CD1c-positive myeloid dendritic cell (primary cell): ENCODE measurements at regions not wholly inside any gene's neighbourhood (a gene's known extent, or its start where the extent isn't known, plus 50 kb on each side); places are given as distances from the start of the nearest gene placed in this dataset.
"Not testable (repeated sequence)": the region's sequence is repeated elsewhere in the genome, so short reads cannot be mapped to it uniquely, and the experiment has no call there.

Source experiments
- DNase-seq: peaks from one replicate; pipeline ENCODE4 v3.0.0-alpha.2; 2016; ENCODE audit errors: extremely low spot score

- not testable (repeated sequence) for DNase-seq
Observed at GRCh38 chr11:115610234-115610633, 106.0 kb upstream of the CADM1 start.

- no peak for DNase-seq
Observed at GRCh38 chr11:115608976-115609375, 104.8 kb upstream of the CADM1 start.

- DNase-seq, result no peak
Observed at GRCh38 chr11:115607621-115608221, 103.5 kb upstream of the CADM1 start.

DNA sequence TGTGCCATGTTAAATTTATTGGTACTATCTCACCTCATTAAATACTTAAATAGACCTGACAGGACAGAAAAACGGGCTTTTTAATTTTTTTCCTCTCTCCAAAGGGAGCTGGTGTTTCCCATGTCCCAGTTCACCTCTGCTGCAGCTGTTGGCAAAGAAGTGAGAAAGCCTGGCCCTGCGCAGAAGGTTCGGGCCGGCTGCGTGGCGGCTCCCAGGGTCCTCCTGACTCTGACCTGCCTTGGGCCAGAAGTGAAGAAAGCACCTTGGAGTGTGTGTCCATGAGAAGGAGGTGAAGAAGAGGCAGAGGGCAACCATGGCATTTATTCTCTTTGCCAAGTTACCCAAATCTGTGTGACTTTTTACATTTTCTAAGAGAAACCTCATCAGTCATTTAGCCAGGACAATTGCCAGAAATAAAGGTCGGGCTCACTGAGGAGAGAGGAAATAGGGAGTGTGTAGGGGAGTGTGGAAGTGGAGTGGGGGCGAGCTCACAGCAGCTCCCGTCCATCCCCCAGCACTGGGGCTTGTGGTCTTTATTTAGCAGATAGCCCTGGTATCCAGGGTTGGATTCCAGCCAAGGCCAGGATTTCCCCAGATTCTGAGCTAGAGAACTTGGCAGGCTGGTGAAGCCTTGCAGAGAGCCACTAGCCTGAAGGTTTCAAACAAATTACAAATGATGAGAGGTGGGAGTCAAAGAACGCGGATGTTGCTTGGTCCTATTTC lies 102.4 kb upstream of the CADM1 start:
- DNase-seq, result no peak

DNA sequence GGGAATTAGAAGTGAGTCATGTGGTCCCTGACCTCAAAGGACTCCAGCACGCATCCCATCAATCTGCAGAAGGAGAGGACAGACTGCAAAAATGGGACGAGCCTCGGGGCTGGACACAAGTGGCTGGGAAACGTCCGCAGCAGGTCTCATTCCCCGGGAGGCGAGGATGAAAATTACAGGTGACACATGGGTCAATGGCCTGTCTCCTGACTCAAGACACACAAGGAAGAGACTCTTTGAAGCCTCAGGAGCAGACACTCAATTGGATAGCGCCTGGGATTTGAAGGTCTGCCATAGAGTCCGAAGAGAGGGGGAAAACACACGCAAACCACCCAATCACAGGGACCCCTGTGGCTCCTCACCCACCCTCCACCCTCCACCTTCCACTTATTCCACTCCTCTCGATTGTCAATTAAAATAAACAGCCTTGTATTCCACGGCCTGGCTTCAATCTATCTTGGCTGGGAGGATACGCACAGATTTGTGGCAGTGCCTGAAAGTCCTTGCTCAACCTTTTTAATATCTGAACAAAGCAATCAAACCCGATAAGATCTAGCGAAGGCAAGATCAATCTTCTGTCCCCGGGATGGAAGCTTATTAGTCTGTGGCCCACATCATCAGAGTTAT lies 101.8 kb upstream of the CADM1 start:
- no peak for DNase-seq

- DNase-seq, result not testable (repeated sequence)
Observed at GRCh38 chr11:115605397-115605796, 101.2 kb upstream of the CADM1 start.

DNA sequence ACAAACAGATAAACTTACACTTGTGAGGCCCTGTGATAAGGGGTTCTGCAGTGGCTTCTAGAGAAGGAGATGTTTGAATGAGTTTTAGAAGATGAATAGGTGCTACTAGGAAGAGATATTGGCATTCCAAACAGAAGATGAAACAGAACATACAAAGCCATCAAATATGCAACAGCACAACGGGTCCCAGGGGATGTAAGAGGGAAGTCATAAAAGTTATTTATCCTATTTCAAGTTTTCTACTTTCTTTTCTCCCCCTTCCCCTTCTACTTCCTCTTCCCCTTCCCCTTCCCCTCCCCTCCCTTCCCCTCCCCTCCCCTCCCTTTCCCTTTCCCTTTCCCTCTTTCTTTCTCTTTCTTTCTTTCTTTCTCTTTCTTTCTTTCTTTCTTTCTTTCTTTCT lies 94.9 kb upstream of the CADM1 start:
- DNase-seq, result no peak

- no peak for DNase-seq
Observed at GRCh38 chr11:115598257-115598901, 94.2 kb upstream of the CADM1 start.

GRCh38 chr11:115591380-115591779 lies 87.2 kb upstream of the CADM1 start:
- no peak for DNase-seq

DNA sequence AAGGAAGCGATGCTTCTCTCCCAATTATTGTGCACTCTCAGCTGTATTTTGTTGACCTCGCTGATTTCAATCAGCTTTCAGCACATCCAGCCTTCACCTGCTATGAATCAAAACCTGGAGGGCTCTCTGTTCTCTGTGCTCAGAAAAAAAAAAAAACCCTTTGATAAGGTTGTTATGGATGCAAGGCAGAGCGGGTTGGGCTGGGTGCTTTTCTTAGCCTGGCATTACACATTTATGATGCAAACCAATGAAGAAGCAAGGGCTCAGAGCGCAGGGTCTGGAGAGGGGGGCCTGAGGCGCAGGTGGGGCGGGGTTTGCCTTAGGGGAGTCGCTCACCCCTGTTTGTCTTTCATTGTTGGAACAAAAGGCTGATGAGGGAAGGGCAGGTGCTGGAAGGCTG lies 86.0 kb upstream of the CADM1 start:
- DNase-seq, result no peak

DNA sequence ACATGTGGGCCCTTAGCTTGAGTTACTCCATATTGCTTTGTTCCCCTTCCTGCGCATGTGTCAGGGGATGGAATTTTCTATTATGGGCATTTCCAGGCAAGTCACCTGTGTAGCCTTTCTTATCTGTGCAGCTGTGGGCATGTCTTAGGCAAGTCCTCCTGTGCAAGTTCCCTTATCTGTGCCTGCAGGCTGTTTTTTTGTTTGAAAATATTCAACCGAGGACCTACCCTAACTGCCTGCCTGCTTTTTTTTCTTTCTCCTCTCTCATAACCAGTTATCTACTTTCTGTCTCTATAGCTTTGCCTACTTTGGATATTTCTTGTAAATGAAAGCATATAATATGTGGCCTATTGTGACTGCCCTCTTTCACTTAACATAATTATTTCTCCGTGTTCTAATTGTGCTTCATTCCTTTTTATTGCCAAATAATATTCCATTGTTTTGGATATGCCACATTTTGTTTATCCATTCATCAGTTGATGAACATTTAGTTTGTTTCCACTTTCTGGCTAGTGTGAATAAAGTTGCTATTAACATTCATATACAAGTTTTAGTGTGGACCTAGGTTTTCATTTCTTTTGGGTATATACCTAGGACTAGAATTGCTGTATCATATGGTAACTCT lies 83.6 kb upstream of the CADM1 start:
- DNase-seq, result no peak

- no peak for DNase-seq
Observed at GRCh38 chr11:115585361-115586024, 81.3 kb upstream of the CADM1 start.

DNA sequence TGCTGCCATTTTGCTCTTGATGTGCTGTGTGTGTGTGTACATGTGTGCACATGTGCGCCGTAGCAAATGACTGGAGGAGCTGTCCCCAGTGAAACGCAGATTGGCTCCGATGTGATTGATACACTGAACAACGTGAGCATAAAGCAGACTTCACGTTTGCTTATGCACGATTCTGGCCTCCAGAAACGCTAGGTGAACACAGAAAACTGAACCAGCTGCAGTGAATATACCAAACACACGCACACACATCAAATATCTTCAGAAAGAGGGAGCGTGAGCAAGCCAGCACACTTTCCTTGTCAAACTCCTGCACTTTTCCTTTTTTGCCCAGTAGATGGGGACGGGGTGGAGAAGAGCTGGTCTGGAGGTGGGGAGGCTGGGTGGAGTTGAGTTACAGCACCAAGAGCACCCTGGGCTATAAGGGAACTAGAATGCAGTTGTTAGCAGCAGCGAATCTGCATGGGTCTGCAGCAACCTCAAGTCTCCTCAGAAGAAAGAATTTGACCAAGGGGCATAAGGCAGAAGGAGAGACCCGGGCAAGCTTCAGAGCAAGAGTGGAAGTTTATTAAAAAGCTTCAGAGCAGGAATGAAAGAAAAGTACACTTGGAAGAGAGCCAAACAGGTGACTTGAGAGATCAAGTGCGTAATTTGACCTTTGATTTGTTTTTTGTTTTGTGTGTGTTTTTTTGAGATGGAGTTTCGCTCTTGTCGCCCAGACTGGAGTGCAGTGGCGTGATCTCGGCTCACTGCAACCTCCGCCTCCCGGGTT lies 77.8 kb upstream of the CADM1 start:
- DNase-seq, result no peak

GRCh38 chr11:115580927-115581680 lies 76.9 kb upstream of the CADM1 start:
- DNase-seq, result no peak

GRCh38 chr11:115580416-115580815 lies 76.2 kb upstream of the CADM1 start:
- DNase-seq, result no peak

DNA sequence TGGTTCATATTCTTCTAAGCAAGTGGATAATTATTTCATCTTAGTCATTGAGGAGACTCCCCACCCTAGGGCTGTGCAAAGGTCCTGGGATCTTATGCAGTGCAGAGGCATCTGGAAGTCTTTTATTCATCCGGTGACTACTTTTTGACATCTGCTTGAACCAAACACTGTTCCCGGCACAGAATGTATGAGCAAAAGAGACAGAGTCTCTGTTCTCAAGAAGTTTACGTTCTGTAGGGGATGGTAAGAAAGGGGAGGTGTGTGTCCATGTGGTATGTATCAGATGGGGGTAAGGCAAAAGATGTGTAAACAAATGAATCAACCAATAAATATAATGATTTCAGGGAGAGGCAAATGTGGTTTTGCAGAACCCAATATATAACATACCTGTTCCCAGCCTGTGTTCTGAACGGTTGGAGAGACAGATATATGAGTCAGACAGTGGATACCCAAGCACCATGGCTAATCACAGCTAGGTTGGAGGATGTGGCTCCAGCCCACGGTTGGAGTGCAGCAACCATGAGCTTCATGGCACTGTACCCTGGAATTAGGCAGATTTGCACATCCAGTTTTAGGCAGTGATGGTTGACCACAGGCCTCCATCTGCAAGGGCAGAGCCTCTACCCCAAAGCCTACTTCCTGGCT lies 75.1 kb upstream of the CADM1 start:
- DNase-seq, result no peak

DNA sequence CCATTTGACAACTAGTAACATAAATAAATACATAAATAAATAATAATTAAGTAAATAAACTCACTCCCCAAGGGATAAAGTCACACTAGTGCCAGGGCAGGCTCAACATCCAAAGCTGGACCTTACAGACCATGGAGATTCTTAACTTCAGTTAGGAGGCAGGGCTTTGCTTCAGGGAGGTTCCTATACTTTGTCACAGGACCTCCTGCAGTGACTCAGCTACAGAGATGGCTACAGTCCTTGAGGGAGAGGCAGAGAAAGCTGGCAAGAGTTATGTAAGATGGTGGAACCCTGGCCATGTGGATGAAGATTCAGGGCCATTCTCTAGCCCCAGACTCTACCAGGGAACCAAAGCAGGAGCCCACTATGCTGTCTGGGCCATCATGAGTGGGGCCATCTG lies 74.1 kb upstream of the CADM1 start:
- no peak for DNase-seq

DNA sequence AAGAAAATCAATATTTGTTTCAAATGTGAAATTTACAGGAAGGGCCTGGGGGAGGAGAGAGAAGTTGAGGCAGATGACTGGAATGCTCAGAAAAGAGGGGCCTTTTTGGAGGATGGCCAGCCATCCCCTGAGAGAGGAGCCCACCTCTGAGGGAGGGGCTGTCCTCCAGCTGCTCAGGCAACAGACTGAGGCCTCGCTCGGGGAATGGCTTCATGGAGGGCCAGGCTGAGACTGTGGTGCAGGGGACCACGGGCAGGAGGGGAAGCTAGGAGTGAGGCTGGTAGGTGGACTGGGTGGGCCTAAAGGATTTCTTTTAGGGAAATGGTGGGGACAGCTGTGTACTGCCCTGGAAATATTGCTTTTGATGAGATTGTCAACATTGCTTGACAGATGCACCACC lies 73.5 kb upstream of the CADM1 start:
- DNase-seq, result no peak

- no peak for DNase-seq
Observed at GRCh38 chr11:115576606-115577380, 72.6 kb upstream of the CADM1 start.
